ENCODE measurements at regions not wholly inside any gene's neighbourhood (a gene's known extent, or its start where the extent isn't known, plus 50 kb on each side); places are given as distances from the start of the nearest gene placed in this dataset.

GRCh38 chr12:9348906-9349518 lies 140.8 kb upstream of the PZP start:
- TF ChIP-seq POLR2AphosphoS5 (IDR thresholded peaks at IDR 0.05): no peak
- TF ChIP-seq, protein P1, sequence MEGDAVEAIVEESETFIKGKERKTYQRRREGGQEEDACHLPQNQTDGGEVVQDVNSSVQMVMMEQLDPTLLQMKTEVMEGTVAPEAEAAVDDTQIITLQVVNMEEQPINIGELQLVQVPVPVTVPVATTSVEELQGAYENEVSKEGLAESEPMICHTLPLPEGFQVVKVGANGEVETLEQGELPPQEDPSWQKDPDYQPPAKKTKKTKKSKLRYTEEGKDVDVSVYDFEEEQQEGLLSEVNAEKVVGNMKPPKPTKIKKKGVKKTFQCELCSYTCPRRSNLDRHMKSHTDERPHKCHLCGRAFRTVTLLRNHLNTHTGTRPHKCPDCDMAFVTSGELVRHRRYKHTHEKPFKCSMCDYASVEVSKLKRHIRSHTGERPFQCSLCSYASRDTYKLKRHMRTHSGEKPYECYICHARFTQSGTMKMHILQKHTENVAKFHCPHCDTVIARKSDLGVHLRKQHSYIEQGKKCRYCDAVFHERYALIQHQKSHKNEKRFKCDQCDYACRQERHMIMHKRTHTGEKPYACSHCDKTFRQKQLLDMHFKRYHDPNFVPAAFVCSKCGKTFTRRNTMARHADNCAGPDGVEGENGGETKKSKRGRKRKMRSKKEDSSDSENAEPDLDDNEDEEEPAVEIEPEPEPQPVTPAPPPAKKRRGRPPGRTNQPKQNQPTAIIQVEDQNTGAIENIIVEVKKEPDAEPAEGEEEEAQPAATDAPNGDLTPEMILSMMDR (IDR thresholded peaks at IDR 0.05): no peak
